GOT3 (cell line): ENCODE measurements at regions not wholly inside any gene's neighbourhood (a gene's known extent, or its start where the extent isn't known, plus 50 kb on each side); places are given as distances from the start of the nearest gene placed in this dataset.

Experiments used
- DNase-seq: peaks from one replicate; lab custom pipeline; 2025; ENCODE audit warnings: mixed read lengths; lab: John Stamatoyannopoulos, UW

DNA sequence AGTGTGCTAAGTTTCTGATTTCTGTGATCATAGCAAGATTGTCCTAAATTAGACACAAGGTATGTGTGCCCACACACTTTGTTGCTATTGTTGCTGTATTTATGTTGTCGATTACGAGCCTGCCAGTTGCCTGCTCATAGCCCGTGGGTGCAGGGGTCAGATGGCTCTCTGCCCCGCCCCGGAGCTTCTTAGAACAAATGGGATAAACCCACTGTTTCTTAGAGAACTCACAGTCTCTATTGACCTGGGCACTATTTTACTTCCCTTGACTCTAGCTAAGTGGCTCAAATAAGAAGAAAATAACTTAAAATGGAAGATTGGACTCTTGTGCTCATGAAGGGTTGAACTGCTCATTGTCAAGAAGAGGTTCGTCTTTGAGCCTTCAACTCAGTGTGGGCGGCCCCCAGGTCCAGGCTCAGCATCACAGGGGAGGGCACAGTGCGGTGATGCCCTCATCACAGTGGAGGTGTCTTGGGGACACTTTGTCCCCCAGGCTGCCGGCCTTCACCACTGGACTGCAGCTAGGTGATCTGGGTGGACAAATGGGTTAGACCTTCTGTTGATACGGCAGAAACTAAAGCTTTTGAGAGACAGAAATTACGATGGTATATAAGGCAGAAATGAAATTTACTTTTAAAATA, 155.5 kb downstream of the TENT4A start:
- DNase-seq: no peak

- DNase-seq: no peak
Observed at GRCh38 chr5:6869677-6870076, 156.4 kb downstream of the TENT4A start.

DNA sequence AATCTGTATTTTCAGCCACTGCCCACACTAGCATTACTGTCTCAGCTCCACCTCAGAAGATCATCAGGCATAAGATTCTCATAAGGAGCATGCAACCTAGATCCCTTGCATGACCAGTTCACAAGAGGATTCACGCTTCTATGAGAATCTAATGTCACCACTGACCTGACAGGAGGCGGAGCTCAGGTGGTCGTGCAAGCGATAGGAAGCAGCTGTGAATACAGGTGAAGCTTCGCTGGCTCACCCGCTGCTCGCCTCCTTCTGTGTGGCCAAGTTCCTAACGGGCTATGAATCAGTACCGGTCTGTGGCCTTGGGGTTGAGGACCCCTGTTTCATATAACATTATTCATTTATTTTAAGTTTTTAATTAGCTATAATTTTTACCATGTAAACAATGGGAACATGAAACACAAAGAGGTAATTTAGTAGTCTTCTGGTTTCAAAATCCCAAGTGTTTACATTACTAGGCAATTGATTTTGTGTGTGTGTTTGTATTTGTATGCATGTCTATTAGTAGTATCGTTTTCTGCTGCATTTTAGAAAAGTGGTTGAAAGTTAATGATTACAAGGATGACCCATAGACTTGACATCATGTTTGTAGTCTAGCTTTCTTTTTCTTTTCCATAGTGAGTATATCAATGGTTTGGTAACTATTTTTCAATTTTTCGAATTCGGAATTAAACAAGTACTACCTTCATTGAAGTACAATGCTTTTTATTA, 159.4 kb downstream of the TENT4A start:
- no peak for DNase-seq

DNA sequence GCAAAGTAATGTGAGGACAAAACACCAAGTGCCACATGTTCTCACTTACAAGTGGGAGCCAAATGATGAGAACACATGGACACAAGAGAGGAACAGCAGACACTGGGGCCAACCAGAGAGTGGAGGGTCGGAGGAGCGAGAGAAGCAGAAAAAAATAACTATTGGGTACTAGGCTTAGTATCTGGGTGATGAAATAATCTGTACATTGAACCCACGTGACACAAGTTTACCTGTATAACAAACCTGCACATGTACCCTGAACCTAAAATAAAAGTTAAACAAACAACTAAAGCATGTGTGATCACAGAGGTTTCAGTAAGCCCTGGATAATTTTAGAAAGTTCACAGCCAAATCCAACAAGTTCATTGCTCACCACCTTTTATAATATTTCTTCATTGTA, 160.1 kb downstream of the TENT4A start:
- DNase-seq: no peak

GRCh38 chr5:6875376-6875775, 162.1 kb downstream of the TENT4A start:
- DNase-seq: no peak

DNA sequence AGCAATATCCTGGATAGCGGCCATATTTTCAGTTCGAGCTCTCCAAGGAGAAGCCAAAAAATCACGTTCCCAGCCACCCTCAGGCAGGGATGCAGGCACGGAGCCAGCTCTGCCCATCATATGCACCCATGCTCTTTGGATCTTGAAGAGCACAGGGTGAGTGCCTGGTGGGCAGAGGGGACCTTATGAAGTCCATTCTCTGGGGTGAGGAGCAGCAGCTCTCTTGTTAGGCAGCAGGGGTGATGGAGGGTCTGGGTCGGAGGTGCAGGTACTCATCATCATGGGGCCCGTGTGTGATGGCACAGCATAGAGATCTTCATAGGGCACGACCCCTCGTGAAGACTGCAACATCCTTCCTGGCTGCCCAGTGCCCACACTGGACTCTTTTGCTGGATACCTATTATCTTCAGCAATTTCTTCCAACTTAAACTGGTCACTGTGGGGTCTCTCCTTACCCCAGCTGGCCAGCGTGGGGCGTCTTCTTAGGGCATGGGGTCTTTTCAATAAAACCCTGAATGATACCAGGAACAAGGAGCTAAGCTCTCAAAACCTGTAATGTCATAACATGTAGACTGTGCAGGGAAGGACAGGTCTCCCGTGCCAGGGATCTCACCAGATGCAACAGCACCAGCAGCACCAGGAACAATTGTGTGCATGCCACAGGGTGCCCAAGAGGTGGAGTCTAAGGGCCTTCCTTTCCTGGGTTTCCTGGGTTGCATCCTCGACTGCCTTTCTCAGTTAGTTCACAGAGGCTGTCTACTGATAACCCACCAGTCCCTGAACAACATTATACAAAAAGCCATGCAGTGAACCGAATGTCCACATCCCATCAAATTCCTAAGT, 165.0 kb downstream of the TENT4A start:
- DNase-seq: no peak

- DNase-seq: no peak
Observed at GRCh38 chr5:6885581-6885980, 172.3 kb downstream of the TENT4A start.

GRCh38 chr5:6886866-6887265, 173.6 kb downstream of the TENT4A start:
- DNase-seq: no peak

DNA sequence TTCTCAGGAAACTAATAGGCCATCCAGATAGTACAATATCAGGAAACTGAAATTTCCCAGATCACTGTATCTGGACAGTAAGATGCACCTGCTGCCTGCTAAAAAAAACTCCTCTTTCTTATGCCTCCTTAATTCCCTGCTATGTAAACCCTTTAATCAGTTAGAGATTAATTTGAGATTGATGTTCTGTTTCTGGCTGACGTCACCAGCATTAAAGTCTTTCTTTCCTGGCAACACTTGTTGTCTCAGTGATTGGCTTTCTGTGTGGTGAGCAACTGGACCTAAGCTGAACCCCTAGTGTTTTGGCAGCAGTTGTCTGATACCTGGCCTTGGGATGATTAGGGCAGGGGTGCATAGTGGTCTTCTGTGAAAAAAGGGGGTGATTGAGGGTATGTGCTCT, 175.8 kb downstream of the TENT4A start:
- no peak for DNase-seq

GRCh38 chr5:6899221-6899620, 186.0 kb downstream of the TENT4A start:
- no peak for DNase-seq

DNA sequence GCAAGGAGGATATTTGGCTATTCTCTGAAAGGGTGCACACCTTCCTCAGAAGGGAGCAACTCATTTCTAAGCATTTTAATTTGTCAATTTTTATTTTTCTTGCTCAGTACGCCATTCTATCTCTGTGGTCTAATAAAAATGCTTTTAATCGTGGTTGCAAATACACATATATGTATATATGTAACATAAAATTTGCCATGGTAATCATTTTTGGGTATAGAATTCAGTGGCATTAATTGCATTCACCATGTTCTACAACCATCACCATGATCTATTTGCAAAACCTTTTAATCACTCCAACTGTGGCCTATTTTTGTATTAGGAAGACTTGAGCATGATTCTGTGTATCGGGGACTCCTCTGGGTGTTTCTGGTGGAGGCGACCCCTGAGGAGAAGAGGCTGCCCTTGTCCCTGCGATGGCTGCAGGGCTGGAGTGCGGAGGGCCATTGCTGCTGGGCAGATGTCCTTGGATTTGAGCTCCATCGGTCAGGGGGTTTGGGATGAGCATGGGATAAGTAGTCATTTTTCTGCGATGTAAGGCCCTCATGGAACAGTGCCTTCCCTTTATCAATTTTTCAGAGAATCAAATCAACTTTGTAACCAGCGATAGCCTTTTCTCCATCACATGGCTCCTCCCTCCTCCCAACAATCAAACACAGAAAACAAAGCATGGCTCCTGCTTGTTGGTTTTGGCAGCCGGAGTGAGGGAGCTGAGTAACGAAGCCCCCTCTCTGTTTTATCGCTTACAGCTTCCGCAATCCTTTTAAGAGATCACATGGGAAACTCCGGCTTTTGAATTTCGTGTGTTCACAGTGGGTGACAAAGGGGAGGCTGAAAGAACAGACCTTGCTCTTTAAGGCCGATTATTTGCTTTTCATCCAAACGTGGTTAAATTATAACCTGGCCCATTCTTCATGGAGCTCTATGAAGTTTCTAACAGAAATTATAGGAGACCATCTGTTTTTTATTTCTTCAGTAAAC, 187.3 kb downstream of the TENT4A start:
- no peak for DNase-seq

DNA sequence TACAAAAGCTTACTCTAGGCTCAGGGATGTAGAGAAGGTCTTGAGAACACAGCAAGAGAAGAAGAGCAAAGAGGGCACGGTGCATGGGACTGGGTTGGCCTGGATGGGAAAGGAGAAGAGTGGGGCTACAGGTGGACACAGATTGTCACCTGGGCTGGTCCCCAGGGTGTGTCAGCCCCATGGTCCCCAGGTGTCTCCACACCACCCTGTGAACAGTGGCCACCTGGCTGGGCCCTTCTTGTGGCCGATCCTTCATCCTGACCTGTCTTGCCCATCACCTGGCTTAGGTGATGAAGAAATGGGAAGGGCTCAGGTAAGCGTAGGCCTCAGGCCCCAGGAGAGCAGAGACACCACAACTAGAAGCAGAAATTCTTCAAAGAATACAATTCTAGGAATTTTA, 188.9 kb downstream of the TENT4A start:
- no peak for DNase-seq

- DNase-seq: no peak
Observed at GRCh38 chr5:6902597-6902996, 189.4 kb downstream of the TENT4A start.

- no peak for DNase-seq
Observed at GRCh38 chr5:6903934-6904333, 190.7 kb downstream of the TENT4A start.

DNA sequence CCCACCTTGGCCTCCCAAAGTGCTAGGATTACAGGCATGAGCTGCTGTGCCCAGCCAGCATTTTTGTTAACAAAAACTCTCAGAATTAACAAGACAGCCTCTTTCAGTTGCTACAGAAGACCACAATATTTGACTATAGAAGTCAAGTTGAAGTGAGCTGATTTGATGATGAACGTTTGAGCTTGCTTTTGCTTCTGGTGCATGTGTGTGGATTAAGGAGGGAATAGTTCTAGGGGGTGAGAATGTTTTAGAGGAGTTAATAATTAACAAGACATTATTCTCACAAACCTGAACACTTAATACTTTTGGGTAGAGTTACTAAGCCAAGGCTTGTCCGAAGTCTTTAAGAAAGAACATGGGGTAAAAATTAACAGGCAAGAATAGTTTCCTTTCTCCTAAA, 191.6 kb downstream of the TENT4A start:
- no peak for DNase-seq

DNA sequence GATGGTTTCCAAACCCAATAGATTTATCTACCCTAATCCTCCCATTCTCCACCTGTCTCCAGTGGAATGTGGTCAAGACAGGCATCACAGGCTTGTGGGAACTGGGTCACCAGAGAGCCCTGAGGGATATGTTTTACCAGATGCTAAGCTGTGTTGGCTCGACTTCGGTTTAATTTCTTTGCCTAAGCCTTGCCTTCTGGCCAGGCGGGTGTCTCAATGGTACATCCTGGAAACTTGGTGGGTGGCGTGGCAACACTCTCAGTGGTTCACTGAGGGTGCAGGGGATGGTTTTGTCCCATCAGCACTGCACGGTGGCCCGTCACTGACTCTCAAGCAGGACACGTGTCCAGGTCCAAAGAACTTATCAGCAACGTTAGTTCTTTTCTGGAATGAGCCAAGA, 192.2 kb downstream of the TENT4A start:
- no peak for DNase-seq

- DNase-seq: peak; percentile 7
Observed at GRCh38 chr5:6905883-6906282, 192.7 kb downstream of the TENT4A start.

DNA sequence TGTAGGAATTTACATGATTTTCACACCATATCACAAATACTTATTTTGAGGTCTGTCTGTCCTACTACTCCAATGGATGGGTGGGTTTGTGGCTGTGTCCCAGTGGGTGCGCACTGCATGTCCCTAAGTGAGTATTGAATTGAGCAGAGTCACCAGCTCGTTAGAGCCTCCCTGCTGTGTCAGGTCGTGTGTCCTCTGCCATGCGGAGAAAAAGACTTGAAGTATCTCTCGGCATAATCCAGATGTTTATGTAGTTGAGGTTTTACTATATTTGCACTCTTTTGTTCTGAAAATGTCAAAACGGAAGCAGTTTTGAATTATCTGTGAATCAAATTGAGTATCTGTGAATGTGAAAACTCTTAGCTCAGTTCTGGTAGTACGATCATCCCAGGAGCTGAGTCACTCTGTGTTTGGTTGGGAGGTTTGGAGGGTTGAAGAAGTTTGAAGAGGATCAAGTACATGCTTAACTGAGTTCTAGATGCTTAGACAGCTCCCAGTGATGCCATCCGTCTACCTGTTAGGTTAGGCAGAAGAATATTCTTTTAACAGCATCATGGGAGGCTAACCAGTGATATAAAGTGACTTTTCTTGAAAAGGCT, 194.2 kb downstream of the TENT4A start:
- DNase-seq: no peak

DNA sequence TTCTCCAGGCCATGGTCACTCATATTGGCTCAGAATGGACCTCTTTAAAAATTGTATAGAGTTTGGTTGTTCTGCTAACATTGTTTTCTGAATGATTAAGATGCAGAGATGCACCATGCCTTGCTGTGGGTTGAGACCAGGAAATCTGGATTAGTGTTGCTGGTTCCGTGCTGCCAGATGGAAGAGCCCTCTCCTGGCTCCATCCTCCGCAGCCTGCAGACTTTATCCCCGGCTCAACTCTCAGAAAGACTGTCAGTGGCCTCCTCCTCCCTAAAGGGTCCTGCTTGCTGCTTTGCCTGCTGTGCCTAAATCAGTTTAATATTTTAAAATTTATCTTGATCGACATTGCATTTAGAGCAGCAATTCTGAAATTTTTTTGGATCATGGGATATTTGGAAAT, 196.7 kb downstream of the TENT4A start:
- DNase-seq: no peak

GRCh38 chr5:6910950-6911349, 197.7 kb downstream of the TENT4A start:
- DNase-seq: no peak

DNA sequence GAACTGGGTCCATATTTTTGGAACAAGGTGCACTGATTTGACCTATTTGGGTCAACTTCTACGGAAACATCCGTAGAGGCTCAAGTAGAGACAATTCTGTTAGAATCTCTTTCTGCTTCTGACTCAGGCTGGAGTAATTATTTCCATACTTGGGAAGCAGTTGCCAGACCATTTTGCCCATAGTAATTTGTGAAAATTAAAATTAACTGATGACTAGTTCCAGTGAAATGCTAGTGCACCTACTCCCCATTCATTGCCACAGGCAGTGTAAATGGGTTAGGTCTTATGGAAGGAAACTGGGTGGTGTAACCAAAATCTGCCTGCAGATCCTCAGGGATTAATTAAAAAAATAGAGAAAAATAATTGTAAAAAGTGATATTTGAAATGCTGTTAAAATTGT, 201.1 kb downstream of the TENT4A start:
- no peak for DNase-seq
